SK-N-SH (cell line): ENCODE measurements at regions not wholly inside any gene's neighbourhood (a gene's known extent, or its start where the extent isn't known, plus 50 kb on each side); places are given as distances from the start of the nearest gene placed in this dataset.

Experiments used
- CTCF ChIP-seq: fragments of 200-600 bp; sonication (generic); IDR thresholded peaks from 2 replicates; pipeline ENCODE4 v1.6.1; 2017; ENCODE audit warnings: antibody characterized with exemption, mild to moderate bottlenecking, moderate library complexity
- EP300 ChIP-seq, 2 experiments: IDR thresholded peaks; 2 replicates each; pipeline versions ENCODE4 v1.4.0 to v1.6.1; 2012; ENCODE audit warnings: borderline replicate concordance in 1 of 2, low read depth in 1 of 2, low read length in 1 of 2
- JUND ChIP-seq: IDR thresholded peaks from 2 replicates; pipeline ENCODE4 v1.4.0; 2012
- MAX ChIP-seq: IDR thresholded peaks from 2 replicates; pipeline ENCODE4 v1.4.0; 2012; ENCODE audit warnings: low read depth
- RCOR1 ChIP-seq: fragments of 150-350 bp; IDR thresholded peaks from 2 replicates; pipeline ENCODE4 v1.6.1; 2017; ENCODE audit warnings: antibody characterized with exemption, low read length
- SIN3A ChIP-seq: IDR thresholded peaks from 2 replicates; pipeline ENCODE4 v1.6.1; 2012; ENCODE audit warnings: low read depth, mild to moderate bottlenecking, low read length, moderate library complexity, borderline replicate concordance
- SMC3 ChIP-seq: IDR thresholded peaks from 2 replicates; pipeline ENCODE4 v1.6.1; 2012; ENCODE audit warnings: low read depth, low read length, improper control_type of control experiment
- TCF12 ChIP-seq: IDR thresholded peaks from 2 replicates; pipeline ENCODE4 v1.4.0; 2012
- TEAD4 ChIP-seq: IDR thresholded peaks from 2 replicates; pipeline ENCODE4 v1.4.0; 2012; ENCODE audit warnings: mild to moderate bottlenecking, borderline replicate concordance; ENCODE audit not compliant: insufficient read depth
- USF1 ChIP-seq: IDR thresholded peaks from 2 replicates; pipeline ENCODE4 v1.4.0; 2012; ENCODE audit warnings: low read depth, borderline replicate concordance

DNA sequence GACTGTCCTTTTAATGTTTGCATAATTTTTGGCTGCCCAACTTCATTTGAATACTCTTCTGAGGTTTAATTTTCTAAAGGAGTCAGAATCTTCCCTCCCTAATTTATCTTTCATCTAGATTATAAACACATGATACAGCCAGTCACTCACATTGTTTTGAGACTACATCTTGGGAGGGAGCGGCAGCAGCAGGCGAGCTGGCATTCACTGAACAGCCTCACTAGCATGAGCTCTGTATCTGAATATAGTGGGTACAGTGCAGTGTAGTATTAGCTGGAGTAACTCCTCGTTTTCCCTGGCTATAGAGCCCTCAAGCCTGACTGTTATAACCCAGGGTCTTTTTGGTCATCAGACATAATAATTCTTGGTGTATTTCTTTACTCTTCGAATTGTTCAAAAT lies 969.2 kb upstream of the COX7C start:
- no peak for TF ChIP-seq MAX
- no peak for TF ChIP-seq TCF12
- no peak for TF ChIP-seq CTCF
- no peak for TF ChIP-seq TEAD4
- TF ChIP-seq EP300 (IDR thresholded peaks at IDR 0.05; ENCODE audit: borderline replicate concordance in 1 of 2, low read depth in 1 of 2, low read length in 1 of 2): no peak
- TF ChIP-seq SMC3: no peak
- no peak for TF ChIP-seq RCOR1
- no peak for TF ChIP-seq USF1
- TF ChIP-seq JUND: no peak
- TF ChIP-seq SIN3A: no peak
